Gastrocnemius medialis (tissue), 4 donors: ENCODE measurements at regions not wholly inside any gene's neighbourhood (a gene's known extent, or its start where the extent isn't known, plus 50 kb on each side); places are given as distances from the start of the nearest gene placed in this dataset.

Source experiments
- POLR2A ChIP-seq, 2 donors: fragments of 450-650 bp; IDR thresholded peaks; one replicate each; pipeline ENCODE4 v1.6.1; 2017; ENCODE audit warnings: antibody characterized with exemption in 2 of 2, mild to moderate bottlenecking in 2 of 2, moderate library complexity in 2 of 2
- TF ChIP-seq, protein P1 (sequence below), 5 experiments: fragments of 450-650 bp in 3 of 5; fragments of 200-600 bp in 2 of 5; sonication (generic) in 2 of 5; IDR thresholded peaks in 4 of 5; conservative IDR thresholded peaks in 1 of 5; 1 replicate in 4 of 5; 2 replicates in 1 of 5; pipeline ENCODE4 v1.5.1; 2016 to 2019; ENCODE audit warnings: antibody characterized with exemption in 5 of 5, mild to moderate bottlenecking in 3 of 5, moderate library complexity in 3 of 5

DNA sequence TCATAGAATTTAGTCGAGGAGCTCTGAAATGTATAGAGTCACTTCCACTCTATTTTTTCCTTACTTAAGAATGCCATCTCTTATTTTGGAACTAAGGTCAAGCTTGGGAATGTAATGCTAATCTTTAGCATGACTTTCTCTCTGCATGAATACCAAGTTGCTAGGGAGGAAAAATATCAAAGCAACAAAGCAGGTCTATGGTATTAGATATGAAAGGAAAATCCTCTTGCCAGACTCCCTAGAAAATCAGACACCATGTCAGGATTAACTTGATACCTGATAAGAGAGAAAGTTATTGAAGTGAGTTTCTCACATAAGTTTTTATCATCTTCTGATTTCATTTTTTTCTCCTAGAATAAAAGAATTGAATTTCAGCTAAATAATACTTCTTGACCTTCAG is 341.7 kb upstream of the ZNF804A start:
- TF ChIP-seq, protein P1, sequence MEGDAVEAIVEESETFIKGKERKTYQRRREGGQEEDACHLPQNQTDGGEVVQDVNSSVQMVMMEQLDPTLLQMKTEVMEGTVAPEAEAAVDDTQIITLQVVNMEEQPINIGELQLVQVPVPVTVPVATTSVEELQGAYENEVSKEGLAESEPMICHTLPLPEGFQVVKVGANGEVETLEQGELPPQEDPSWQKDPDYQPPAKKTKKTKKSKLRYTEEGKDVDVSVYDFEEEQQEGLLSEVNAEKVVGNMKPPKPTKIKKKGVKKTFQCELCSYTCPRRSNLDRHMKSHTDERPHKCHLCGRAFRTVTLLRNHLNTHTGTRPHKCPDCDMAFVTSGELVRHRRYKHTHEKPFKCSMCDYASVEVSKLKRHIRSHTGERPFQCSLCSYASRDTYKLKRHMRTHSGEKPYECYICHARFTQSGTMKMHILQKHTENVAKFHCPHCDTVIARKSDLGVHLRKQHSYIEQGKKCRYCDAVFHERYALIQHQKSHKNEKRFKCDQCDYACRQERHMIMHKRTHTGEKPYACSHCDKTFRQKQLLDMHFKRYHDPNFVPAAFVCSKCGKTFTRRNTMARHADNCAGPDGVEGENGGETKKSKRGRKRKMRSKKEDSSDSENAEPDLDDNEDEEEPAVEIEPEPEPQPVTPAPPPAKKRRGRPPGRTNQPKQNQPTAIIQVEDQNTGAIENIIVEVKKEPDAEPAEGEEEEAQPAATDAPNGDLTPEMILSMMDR (IDR thresholded peaks at IDR 0.05 in 4 of 5, conservative IDR thresholded peaks at IDR 0.05 in 1 of 5) = no peak
- TF ChIP-seq POLR2A (IDR thresholded peaks at IDR 0.05) = no peak
